ENCODE measurements at regions not wholly inside any gene's neighbourhood (a gene's known extent, or its start where the extent isn't known, plus 50 kb on each side); places are given as distances from the start of the nearest gene placed in this dataset.

DNA sequence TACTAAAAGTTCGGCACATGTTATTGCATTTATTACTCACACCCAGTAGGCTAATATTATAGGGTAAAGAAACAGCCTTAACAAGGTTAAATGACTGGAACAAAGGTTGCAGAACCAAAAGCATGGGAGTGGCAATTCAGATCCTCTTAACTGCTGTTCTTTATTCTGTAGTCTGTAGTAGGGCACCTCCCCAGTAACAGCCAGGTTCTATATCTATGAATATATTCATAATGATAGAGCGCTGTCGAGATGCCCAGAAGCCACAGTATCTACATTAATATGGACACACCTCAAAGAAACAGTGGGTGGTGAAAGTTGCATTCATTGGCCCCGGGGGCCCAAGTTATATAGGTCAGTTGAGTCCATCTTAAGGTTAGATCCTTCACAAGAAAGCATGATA is 340.9 kb upstream of the THRB start:
- TF ChIP-seq, protein P1, sequence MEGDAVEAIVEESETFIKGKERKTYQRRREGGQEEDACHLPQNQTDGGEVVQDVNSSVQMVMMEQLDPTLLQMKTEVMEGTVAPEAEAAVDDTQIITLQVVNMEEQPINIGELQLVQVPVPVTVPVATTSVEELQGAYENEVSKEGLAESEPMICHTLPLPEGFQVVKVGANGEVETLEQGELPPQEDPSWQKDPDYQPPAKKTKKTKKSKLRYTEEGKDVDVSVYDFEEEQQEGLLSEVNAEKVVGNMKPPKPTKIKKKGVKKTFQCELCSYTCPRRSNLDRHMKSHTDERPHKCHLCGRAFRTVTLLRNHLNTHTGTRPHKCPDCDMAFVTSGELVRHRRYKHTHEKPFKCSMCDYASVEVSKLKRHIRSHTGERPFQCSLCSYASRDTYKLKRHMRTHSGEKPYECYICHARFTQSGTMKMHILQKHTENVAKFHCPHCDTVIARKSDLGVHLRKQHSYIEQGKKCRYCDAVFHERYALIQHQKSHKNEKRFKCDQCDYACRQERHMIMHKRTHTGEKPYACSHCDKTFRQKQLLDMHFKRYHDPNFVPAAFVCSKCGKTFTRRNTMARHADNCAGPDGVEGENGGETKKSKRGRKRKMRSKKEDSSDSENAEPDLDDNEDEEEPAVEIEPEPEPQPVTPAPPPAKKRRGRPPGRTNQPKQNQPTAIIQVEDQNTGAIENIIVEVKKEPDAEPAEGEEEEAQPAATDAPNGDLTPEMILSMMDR (IDR thresholded peaks at IDR 0.05): no peak
- TF ChIP-seq POLR2A (IDR thresholded peaks at IDR 0.05): no peak
